ENCODE measurements at regions not wholly inside any gene's neighbourhood (a gene's known extent, or its start where the extent isn't known, plus 50 kb on each side); places are given as distances from the start of the nearest gene placed in this dataset.

DNA sequence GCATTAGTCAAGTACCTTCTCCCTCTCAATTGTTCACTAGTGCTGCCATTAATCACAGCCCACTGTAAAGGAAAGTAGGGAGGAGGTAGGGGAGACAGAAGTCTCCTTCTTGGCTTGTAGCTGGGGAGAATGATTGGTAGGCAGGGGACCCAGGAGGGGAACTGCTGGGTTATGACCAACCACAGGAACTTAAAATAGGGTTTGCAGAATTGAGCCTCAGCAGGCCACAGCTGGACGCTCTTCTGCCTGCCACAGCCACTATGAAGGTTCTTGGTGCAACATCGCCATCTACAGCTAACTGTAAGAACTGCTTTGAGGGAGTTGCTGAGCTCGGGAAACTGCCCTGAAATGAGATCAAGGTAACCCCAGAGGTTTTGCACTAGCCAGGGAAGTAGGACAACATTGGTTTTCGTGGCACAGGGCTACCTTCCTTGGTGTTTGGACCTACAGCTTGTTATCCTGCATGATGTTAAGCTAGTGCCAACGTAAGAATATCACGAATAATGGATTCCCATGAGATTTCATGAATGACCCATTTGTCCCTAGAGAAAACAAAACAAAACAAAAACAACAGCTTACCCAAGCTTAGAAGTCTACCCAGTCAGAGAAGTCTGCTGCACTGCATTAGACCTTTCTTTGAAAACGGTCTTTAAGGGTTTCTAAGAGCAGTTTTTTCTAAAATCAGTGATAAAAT is 787.1 kb upstream of the API5 start:
- TF ChIP-seq, protein P1, sequence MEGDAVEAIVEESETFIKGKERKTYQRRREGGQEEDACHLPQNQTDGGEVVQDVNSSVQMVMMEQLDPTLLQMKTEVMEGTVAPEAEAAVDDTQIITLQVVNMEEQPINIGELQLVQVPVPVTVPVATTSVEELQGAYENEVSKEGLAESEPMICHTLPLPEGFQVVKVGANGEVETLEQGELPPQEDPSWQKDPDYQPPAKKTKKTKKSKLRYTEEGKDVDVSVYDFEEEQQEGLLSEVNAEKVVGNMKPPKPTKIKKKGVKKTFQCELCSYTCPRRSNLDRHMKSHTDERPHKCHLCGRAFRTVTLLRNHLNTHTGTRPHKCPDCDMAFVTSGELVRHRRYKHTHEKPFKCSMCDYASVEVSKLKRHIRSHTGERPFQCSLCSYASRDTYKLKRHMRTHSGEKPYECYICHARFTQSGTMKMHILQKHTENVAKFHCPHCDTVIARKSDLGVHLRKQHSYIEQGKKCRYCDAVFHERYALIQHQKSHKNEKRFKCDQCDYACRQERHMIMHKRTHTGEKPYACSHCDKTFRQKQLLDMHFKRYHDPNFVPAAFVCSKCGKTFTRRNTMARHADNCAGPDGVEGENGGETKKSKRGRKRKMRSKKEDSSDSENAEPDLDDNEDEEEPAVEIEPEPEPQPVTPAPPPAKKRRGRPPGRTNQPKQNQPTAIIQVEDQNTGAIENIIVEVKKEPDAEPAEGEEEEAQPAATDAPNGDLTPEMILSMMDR (IDR thresholded peaks at IDR 0.05; ENCODE audit: insufficient read depth, low read depth, low read length): peak; percentile 82
- TF ChIP-seq EZH2 (IDR thresholded peaks at IDR 0.05; ENCODE audit: insufficient read depth, low read length): no peak
